ENCODE measurements at regions not wholly inside any gene's neighbourhood (a gene's known extent, or its start where the extent isn't known, plus 50 kb on each side); places are given as distances from the start of the nearest gene placed in this dataset.
"Not testable (repeated sequence)": the region's sequence is repeated elsewhere in the genome, so short reads cannot be mapped to it uniquely, and the experiment has no call there.

DNA sequence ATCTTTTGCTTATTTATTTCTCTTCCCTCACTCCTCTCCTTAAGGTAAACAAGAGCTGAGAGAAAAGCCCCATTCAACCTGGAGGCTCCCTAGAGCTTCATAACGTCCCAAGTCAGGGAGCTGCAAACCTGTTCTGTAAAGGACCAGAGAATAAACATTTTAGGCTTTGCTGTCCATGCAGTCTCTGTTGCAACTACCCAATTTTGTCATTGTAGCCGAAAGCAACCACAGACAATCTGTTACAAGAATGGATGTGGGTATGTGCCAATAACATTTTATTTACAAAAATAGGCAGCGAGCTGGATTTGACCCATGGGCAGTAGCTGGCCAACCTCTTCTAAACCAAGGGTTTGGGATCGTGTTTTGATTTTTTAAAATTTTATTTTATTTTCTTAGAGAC is 71.3 kb upstream of the TBL1X start:
- no peak for DNase-seq (ENCODE audit: extremely low read depth in 1 of 11, low read depth in 9 of 11, low spot score in 4 of 11)

DNA sequence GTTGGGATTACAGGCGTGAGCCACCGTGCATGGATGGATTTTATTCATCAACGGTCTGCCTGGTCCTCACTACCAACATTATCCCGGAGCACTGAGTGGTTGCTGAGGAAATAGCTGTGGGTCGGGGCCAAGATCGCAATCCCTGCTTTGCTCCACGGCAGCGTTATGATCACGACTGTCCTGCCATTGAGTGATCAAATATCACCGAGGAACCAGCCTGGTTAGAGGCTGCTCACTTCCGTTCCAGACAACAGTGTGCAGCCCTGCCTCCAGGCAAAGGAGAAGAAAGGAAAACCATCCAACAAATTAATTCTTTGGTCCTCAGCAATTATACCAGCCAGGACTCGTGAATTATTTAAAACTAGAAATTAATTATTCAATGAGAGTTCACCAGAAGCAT is 70.6 kb upstream of the TBL1X start:
- DNase-seq (ENCODE audit: extremely low read depth in 1 of 11, low read depth in 9 of 11, low spot score in 4 of 11): no peak

DNA sequence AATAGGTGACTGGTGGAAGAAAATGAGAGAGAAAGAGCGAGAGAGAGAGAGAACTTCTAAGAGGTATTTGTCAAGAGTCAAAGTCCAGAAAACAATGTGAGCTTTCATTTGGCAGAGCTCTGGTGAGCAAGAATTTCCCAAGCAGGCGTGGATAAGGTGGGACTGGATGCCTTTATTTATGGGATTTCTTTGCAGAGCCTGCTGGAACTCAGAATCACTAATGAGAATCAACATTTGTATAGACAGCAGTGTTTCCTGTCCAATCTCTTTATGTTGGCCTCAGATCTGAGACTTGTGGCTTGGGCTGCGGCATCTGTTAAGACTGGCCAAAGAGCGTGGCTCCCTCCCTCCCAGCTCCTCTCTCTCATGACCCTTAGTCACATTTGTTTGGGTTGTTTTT is 67.9 kb upstream of the TBL1X start:
- peak in 4 of 11 donors; percentile 16 to 21 (median 16) for DNase-seq (ENCODE audit: extremely low read depth in 1 of 11, low read depth in 9 of 11, low spot score in 4 of 11)

DNA sequence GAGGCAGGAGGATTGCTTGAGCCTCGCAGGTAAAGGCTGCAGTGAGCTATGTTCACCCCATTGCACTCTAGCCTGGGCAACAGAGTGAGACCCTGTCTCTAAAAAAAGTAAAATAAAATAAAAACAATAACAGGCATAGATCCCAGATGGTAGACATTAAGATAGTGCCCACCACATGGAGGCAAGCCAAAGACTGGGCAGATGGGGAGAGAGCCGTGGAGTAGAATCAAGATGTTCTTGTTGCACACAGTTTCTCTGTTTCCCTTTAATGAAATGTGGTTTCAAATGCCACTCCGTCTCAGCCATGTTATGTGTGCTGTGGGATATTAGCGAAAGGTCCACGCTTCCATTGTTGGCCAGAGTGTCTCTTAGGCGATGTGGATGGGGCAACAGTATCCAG is 63.8 kb upstream of the TBL1X start:
- DNase-seq (ENCODE audit: extremely low read depth in 1 of 11, low read depth in 9 of 11, low spot score in 4 of 11): no peak

DNA sequence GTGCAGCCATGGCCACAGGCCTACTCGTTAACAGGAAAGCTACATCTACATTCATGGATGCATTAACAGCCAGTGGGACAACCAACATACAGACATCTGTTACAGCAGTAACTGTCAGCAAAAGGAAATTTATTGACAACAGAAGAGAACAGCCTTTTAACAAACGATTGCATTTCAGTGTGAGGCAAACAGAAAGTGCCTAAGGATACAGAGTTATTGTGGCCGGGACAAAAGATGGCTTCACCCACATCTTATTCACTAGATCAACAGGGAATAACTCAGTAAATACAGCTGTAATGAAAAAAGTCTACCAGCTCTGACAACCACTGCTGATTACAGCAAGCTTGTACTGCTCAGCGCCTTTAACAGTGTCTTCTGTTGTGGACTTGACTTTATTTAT is 61.5 kb upstream of the TBL1X start:
- DNase-seq (ENCODE audit: extremely low read depth in 1 of 11, low read depth in 9 of 11, low spot score in 4 of 11): no peak

DNA sequence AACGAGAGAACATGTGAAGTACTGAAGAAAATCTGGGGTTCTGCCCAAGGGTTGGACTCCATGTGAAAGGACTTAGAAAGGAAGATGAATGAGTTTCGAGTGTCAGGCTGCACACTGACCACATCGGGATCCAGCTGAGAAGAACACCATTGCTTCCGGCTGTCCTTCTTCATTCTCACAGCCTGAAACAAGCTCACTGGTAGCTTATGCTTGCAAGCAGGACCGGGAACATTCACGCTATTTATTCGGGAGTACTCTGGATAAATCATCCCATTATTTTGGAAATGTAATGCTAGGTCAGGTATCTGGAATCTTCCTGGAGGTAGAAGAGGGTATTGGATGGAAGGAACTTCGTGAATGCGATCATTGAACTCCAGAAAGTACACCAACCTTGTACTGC is 59.2 kb upstream of the TBL1X start:
- not testable (repeated sequence) for DNase-seq (ENCODE audit: extremely low read depth in 1 of 11, low read depth in 9 of 11, low spot score in 4 of 11)

DNA sequence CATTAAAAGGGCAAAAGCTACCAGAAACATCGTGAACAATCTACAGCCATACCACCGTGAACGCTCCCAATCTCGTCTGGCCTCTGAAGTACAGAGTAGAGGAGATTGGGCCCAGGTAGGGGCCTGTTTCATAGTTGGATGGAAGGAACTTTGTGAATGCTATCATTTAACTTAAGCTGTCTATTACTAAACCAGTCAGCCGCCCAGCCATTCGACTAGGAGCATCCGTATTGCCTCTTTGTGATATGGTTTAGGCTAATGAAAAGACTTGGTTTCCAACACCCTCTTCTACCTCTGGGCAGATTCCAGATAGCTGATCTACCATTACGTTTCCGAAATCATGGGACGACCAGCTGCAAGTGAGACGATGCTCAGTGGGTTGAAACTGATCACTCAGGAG is 54.0 kb upstream of the TBL1X start:
- DNase-seq (ENCODE audit: extremely low read depth in 1 of 11, low read depth in 9 of 11, low spot score in 4 of 11): not testable (repeated sequence)

DNA sequence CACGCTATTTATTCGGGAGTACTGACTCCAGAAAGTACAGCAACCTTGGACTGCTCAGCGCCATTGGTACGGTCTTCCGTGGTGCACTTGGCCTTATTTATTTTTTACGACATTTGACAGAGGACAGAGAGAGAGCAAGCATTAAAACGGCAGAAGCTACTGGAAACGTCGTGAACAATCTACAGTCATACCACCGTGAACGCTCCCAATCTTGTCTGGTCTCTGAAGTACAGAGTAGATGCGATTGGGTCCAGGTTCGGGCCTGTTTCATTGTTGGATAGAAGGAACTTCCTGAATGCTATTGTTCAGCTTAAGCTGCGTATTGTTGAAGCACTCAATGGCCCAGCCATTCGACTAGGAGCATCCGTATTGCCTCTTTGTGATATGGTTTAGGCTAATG is 53.2 kb upstream of the TBL1X start:
- not testable (repeated sequence) for DNase-seq (ENCODE audit: extremely low read depth in 1 of 11, low read depth in 9 of 11, low spot score in 4 of 11)

DNA sequence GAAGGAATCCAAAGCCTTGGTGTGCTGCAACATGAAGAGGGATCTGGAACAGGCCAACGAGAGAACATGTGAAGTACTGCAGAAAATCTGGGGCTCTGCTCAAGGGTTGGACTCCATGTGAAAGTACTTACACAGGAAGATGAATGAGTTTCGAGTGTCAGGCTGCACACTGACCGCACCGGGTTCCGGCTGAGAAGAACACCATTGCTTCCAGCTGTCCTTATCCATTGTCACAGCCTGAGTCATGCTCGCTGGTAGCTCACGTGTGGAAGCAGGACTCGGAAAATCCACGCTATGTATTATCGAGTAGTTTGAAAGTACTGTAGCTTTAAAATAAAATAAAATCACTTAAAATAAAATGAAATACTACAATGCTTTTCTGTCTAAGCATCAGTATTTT is 50.4 kb upstream of the TBL1X start:
- DNase-seq (ENCODE audit: extremely low read depth in 1 of 11, low read depth in 9 of 11, low spot score in 4 of 11): no peak

Data from renal cortex interstitium (tissue), 11 donors.